HEK293 (cell line): ENCODE measurements at regions not wholly inside any gene's neighbourhood (a gene's known extent, or its start where the extent isn't known, plus 50 kb on each side); places are given as distances from the start of the nearest gene placed in this dataset.

Source experiments
- CTCF ChIA-PET: fragments of 350-600 bp; formaldehyde crosslinking; extraction: SDS; loops from one replicate; lab custom pipeline; 2021; ENCODE audit warnings: antibody characterized with exemption; lab: Yijun Ruan, JAX
- POLR2A ChIA-PET: fragments of 300-600 bp; formaldehyde crosslinking; extraction: SDS; loops from one replicate; lab custom pipeline; 2020; ENCODE audit warnings: antibody characterized with exemption, inconsistent platforms; lab: Yijun Ruan, JAX
- H3K27ac ChIP-seq: fragments of 200-500 bp; sonication (Bioruptor generic); 2 replicates; pipeline ENCODE4 v1.5.1; 2014; ENCODE audit warnings: low read depth, low read length, control low read depth, inconsistent platforms; ENCODE audit errors: extremely low read depth
- H3K36me3 ChIP-seq, 2 experiments: fragments of 200-500 bp in 1 of 2; sonication (Bioruptor generic) in 1 of 2; 1 replicate in 1 of 2; 2 replicates in 1 of 2; pipeline ENCODE4 v1.5.1; 2014 to 2017; ENCODE audit warnings: inconsistent platforms in 2 of 2, low read length in 2 of 2; ENCODE audit not compliant: control insufficient read depth in 2 of 2, insufficient read depth in 1 of 2
- H3K4me1 ChIP-seq: fragments of 200-500 bp; sonication (Bioruptor generic); 2 replicates; pipeline ENCODE4 v1.5.1; 2014; ENCODE audit warnings: mild to moderate bottlenecking, low read length, inconsistent platforms; ENCODE audit not compliant: control insufficient read depth, insufficient read depth
- H3K4me3 ChIP-seq: 2 replicates; pipeline ENCODE4 v1.5.1; 2011; ENCODE audit warnings: low read depth, mild to moderate bottlenecking, control low read depth, low read length, moderate library complexity
- H3K9me3 ChIP-seq: fragments of 200-500 bp; sonication (Bioruptor generic); 2 replicates; pipeline ENCODE4 v1.5.1; 2014; ENCODE audit warnings: low read depth, low read length, inconsistent platforms; ENCODE audit not compliant: control insufficient read depth, insufficient read depth
- GLI4 ChIP-seq: fragments of 450-650 bp; formaldehyde crosslinking; IDR thresholded peaks from 2 replicates; pipeline ENCODE4 v1.5.1; 2016; ENCODE audit warnings: missing biosample characterization, missing genetic modification characterization
- GLIS2 ChIP-seq: fragments of 450-650 bp; formaldehyde crosslinking; IDR thresholded peaks from 2 replicates; pipeline ENCODE4 v1.5.1; 2016; ENCODE audit warnings: missing biosample characterization, missing genetic modification characterization
- REPIN1 ChIP-seq: fragments of 450-650 bp; formaldehyde crosslinking; IDR thresholded peaks from 2 replicates; pipeline ENCODE4 v1.5.1; 2017; ENCODE audit warnings: missing biosample characterization, missing genetic modification characterization, low read depth
- YY1 ChIP-seq: fragments of 450-650 bp; formaldehyde crosslinking; IDR thresholded peaks from 2 replicates; pipeline ENCODE4 v1.5.1; 2018; ENCODE audit warnings: missing biosample characterization, missing genetic modification characterization
- ZNF169 ChIP-seq: fragments of 450-650 bp; formaldehyde crosslinking; IDR thresholded peaks from 2 replicates; pipeline ENCODE4 v1.5.1; 2016; ENCODE audit warnings: missing biosample characterization, missing genetic modification characterization
- ZNF202 ChIP-seq: fragments of 450-650 bp; formaldehyde crosslinking; IDR thresholded peaks from 2 replicates; pipeline ENCODE4 v1.5.1; 2016; ENCODE audit warnings: missing biosample characterization, missing genetic modification characterization, borderline replicate concordance
- ZNF23 ChIP-seq: fragments of 450-650 bp; formaldehyde crosslinking; IDR thresholded peaks from 2 replicates; pipeline ENCODE4 v1.5.1; 2016; ENCODE audit warnings: missing biosample characterization, missing genetic modification characterization, borderline replicate concordance
- ZNF292 ChIP-seq: fragments of 450-650 bp; formaldehyde crosslinking; IDR thresholded peaks from 2 replicates; pipeline ENCODE4 v1.5.1; 2016; ENCODE audit warnings: low read depth, missing biosample characterization, missing genetic modification characterization, borderline replicate concordance
- ZNF302 ChIP-seq: fragments of 450-650 bp; formaldehyde crosslinking; IDR thresholded peaks from 2 replicates; pipeline ENCODE4 v1.5.1; 2016; ENCODE audit warnings: missing biosample characterization, missing genetic modification characterization, low read depth
- ZNF354C ChIP-seq: fragments of 450-650 bp; formaldehyde crosslinking; IDR thresholded peaks from 2 replicates; pipeline ENCODE4 v1.5.1; 2016; ENCODE audit warnings: missing biosample characterization, missing genetic modification characterization, low read depth, borderline replicate concordance
- ZNF366 ChIP-seq: fragments of 450-650 bp; formaldehyde crosslinking; conservative IDR thresholded peaks from 2 replicates; pipeline ENCODE4 v1.5.1; 2016; ENCODE audit warnings: missing biosample characterization, missing genetic modification characterization
- ZNF433 ChIP-seq: fragments of 450-650 bp; formaldehyde crosslinking; IDR thresholded peaks from 2 replicates; pipeline ENCODE4 v1.5.1; 2016; ENCODE audit warnings: missing biosample characterization, missing genetic modification characterization, low read depth
- ZNF473 ChIP-seq: fragments of 450-650 bp; formaldehyde crosslinking; IDR thresholded peaks from 2 replicates; pipeline ENCODE4 v1.5.1; 2017; ENCODE audit warnings: missing biosample characterization, missing genetic modification characterization
- ZNF530 ChIP-seq: fragments of 450-650 bp; formaldehyde crosslinking; IDR thresholded peaks from 2 replicates; pipeline ENCODE4 v1.5.1; 2016; ENCODE audit warnings: low read depth, missing biosample characterization, missing genetic modification characterization
- ZNF585B ChIP-seq: fragments of 450-650 bp; formaldehyde crosslinking; IDR thresholded peaks from 2 replicates; pipeline ENCODE4 v1.5.1; 2016; ENCODE audit warnings: missing biosample characterization, missing genetic modification characterization
- ZNF76 ChIP-seq: fragments of 450-650 bp; formaldehyde crosslinking; IDR thresholded peaks from 2 replicates; pipeline ENCODE4; 2016; ENCODE audit warnings: low read depth, missing biosample characterization, missing genetic modification characterization, borderline replicate concordance
- ZNF792 ChIP-seq: fragments of 450-650 bp; formaldehyde crosslinking; IDR thresholded peaks from 2 replicates; pipeline ENCODE4 v1.5.1; 2016; ENCODE audit warnings: missing biosample characterization, missing genetic modification characterization
- ZNF843 ChIP-seq: fragments of 450-650 bp; formaldehyde crosslinking; IDR thresholded peaks from 2 replicates; pipeline ENCODE4 v1.5.1; 2016; ENCODE audit warnings: missing biosample characterization, missing genetic modification characterization
- TF ChIP-seq, protein P1 (sequence below): fragments of 450-650 bp; formaldehyde crosslinking; IDR thresholded peaks from 2 replicates; pipeline ENCODE4 v1.5.1; 2016; ENCODE audit warnings: missing biosample characterization, missing genetic modification characterization
- TF ChIP-seq, protein P2 (sequence below): fragments of 450-650 bp; formaldehyde crosslinking; IDR thresholded peaks from 2 replicates; pipeline ENCODE4 v1.5.1; 2017; ENCODE audit warnings: missing biosample characterization, missing genetic modification characterization
- TF ChIP-seq, protein P3 (sequence below): fragments of 450-650 bp; formaldehyde crosslinking; IDR thresholded peaks from 2 replicates; pipeline ENCODE4 v1.5.1; 2016; ENCODE audit warnings: missing biosample characterization, missing genetic modification characterization
- TF ChIP-seq, protein P4 (sequence below): fragments of 450-650 bp; formaldehyde crosslinking; IDR thresholded peaks from 2 replicates; pipeline ENCODE4 v1.5.1; 2016; ENCODE audit warnings: missing biosample characterization, missing genetic modification characterization

DNA sequence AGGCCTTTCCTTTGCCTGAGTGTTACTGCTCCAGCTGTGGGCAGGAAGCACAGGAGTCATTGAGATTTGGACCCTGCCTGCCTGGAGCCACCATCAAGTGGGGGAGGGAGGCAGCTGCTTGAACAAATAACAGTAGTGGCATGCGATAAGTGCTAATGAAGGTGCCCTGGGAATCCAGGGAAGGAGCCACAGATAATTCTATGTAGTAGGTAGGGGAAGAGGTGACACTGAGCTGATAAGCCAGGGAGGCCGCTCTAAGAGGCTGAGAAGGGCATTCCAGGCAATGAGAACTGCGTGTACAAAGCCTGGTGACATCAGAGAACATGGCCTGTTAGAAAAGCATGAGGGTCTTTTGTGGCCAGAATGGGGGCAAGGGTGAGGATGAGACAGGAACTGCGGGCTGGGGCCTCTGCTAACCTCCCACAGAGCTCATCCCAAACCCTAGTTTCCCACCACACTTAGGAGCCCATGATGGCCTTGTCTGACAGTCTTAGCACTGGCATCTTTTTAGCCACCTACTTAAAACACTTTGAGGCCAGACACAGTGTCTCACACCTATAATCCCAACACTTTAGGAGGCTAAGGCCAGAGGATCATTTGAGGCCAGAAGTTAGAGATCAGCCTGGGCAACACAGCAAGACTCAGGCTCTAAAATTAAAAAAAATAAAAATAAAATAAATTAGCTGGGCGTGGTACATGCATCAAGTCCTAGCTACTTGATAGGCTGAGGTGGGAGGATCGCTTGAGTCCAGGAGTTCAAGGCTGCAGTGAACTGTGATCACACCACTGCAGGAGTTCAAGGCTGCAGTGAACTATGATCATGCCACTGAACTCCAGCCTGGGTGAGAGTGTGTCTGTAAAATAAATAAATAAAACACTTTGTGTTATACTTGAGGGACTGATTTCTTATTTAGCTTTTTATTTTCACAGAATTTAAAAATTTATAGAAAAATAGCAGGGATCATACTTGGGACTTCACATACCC is 58.9 kb downstream of the TET3 start:
- no peak for TF ChIP-seq ZNF792 (tag by site-specific recombination)
- no peak for TF ChIP-seq ZNF202 (tag by site-specific recombination)
- TF ChIP-seq, protein P1, sequence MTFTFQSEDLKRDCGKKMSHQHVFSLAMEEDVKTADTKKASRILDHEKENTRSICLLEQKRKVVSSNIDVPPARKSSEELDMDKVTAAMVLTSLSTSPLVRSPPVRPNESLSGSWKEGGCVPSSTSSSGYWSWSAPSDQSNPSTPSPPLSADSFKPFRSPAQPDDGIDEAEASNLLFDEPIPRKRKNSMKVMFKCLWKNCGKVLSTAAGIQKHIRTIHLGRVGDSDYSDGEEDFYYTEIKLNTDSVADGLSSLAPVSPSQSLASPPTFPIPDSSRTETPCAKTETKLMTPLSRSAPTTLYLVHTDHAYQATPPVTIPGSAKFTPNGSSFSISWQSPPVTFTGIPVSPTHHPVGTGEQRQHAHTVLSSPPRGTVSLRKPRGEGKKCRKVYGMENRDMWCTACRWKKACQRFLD, result no peak
- TF ChIP-seq REPIN1 (tag by site-specific recombination), result no peak
- H3K36me3 ChIP-seq, result peaks cover 0 to 18% of the 10 kb centered on the region in 2 experiments; a peak in 1 of 3 replicates
- H3K9me3 ChIP-seq, result no peaks in the 10 kb centered on the region
- no peak overlapping the region for H3K27ac ChIP-seq
- H3K4me3 ChIP-seq, result no peak overlapping the region
- ChIA-PET CTCF (interaction anchor here (0.6 to 0.7 kb wide), 5 partner anchors 14 to 354 kb away, joined by 3 to 4 read pairs (median 3); no protein-coding TSS in a partner anchor), POLR2A (no interaction called here)
- no peaks in the 10 kb centered on the region for H3K4me1 ChIP-seq

DNA sequence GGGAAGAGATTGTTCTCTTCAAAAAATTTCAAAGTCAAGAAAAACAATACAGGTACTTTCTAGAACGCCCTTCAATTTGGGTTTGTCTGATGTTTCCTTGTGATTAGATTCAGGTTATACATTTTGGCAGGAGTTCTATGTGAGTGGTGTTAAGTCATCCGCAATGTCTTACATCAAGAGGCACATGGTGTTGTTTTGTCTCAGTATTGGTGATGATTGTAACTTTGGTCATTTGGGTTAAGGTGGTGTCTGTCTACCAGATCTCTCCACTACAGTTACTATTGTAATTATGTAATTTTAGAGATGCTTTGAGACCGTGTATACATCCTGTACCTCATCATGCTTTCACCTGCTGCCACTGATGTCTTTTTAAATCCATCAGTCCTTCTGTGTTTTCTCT is 60.3 kb downstream of the TET3 start:
- Histone ChIP-seq H3K4me1 (no peaks in the 10 kb centered on the region), H3K9me3 (no peaks in the 10 kb centered on the region), H3K27ac (no peak overlapping the region), H3K36me3 (peaks cover 0 to 24% of the 10 kb centered on the region in 2 experiments; a peak in 1 of 3 replicates), H3K4me3 (no peak overlapping the region)
- TF ChIP-seq ZNF530 (tag by site-specific recombination), result no peak
- no peak for TF ChIP-seq ZNF169 (tag by site-specific recombination)
- TF ChIP-seq ZNF433, result no peak
- TF ChIP-seq ZNF473, result no peak
- TF ChIP-seq ZNF23 (tag by site-specific recombination), result no peak
- TF ChIP-seq ZNF354C (tag by site-specific recombination), result no peak
- TF ChIP-seq ZNF302 (tag by site-specific recombination), result no peak
- TF ChIP-seq YY1 (tag by site-specific recombination), result no peak
- no peak for TF ChIP-seq GLI4 (tag by site-specific recombination)
- TF ChIP-seq, protein P2, sequence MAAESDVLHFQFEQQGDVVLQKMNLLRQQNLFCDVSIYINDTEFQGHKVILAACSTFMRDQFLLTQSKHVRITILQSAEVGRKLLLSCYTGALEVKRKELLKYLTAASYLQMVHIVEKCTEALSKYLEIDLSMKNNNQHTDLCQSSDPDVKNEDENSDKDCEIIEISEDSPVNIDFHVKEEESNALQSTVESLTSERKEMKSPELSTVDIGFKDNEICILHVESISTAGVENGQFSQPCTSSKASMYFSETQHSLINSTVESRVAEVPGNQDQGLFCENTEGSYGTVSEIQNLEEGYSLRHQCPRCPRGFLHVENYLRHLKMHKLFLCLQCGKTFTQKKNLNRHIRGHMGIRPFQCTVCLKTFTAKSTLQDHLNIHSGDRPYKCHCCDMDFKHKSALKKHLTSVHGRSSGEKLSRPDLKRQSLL, result no peak
- no peak for TF ChIP-seq ZNF76 (tag by site-specific recombination)
- no peak for TF ChIP-seq GLIS2 (tag by site-specific recombination)
- TF ChIP-seq, protein P3, sequence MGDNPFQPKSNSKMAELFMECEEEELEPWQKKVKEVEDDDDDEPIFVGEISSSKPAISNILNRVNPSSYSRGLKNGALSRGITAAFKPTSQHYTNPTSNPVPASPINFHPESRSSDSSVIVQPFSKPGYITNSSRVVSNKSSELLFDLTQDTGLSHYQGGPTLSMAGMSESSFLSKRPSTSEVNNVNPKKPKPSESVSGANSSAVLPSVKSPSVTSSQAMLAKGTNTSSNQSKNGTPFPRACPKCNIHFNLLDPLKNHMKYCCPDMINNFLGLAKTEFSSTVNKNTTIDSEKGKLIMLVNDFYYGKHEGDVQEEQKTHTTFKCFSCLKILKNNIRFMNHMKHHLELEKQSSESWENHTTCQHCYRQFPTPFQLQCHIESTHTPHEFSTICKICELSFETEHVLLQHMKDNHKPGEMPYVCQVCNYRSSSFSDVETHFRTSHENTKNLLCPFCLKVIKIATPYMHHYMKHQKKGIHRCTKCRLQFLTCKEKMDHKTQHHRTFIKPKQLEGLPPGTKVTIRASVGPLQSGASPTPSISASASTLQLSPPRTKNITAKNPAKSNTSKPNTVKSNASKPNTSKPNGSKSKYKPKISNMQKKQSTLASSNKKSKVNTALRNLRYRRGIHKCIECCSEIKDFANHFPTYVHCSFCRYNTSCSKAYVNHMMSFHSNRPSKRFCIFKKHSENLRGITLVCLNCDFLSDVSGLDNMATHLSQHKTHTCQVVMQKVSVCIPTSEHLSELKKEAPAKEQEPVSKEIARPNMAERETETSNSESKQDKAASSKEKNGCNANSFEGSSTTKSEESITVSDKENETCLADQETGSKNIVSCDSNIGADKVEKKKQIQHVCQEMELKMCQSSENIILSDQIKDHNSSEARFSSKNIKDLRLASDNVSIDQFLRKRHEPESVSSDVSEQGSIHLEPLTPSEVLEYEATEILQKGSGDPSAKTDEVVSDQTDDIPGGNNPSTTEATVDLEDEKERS (tag by site-specific recombination), result no peak
- no peak for TF ChIP-seq ZNF366 (tag by site-specific recombination)
- TF ChIP-seq ZNF585B (tag by site-specific recombination), result no peak
- TF ChIP-seq ZNF292 (tag by site-specific recombination), result no peak
- TF ChIP-seq, protein P4, sequence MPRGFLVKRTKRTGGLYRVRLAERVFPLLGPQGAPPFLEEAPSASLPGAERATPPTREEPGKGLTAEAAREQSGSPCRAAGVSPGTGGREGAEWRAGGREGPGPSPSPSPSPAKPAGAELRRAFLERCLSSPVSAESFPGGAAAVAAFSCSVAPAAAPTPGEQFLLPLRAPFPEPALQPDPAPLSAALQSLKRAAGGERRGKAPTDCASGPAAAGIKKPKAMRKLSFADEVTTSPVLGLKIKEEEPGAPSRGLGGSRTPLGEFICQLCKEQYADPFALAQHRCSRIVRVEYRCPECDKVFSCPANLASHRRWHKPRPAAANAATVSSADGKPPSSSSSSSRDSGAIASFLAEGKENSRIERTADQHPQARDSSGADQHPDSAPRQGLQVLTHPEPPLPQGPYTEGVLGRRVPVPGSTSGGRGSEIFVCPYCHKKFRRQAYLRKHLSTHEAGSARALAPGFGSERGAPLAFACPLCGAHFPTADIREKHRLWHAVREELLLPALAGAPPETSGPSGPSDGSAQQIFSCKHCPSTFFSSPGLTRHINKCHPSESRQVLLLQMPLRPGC (tag by site-specific recombination), result no peak
- no peak for TF ChIP-seq ZNF843 (tag by site-specific recombination)
- POLR2A ChIA-PET, result no interaction called here
- CTCF ChIA-PET, result no interaction called here
